ENCODE measurements at regions not wholly inside any gene's neighbourhood (a gene's known extent, or its start where the extent isn't known, plus 50 kb on each side); places are given as distances from the start of the nearest gene placed in this dataset.

DNA sequence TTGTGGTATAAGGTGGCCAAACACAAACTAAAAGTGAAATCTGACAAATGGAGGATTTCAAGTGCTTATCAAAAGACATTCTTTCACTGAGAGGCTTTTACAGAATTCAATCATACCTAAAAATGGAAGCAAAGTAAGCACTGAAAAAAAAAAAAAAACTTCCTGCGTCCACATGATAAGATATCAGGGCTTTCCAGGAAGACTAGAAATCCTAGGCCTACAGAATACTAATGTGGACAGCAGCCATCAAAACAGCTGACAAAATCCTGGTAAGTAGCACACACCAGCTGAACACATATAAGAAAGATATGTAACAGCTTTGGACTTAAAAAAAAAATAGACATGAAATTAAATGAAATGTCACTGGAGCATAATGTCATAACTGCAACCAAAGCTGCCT is 178.2 kb downstream of the SUCLG1 start:
- no peaks in the 10 kb centered on the region for H3K27me3 ChIP-seq (ENCODE audit: control insufficient read depth, low read length)
- no peak for TF ChIP-seq EZH2phosphoT487 (IDR thresholded peaks at IDR 0.05; ENCODE audit: borderline replicate concordance, low read length)
- TF ChIP-seq, protein P1, sequence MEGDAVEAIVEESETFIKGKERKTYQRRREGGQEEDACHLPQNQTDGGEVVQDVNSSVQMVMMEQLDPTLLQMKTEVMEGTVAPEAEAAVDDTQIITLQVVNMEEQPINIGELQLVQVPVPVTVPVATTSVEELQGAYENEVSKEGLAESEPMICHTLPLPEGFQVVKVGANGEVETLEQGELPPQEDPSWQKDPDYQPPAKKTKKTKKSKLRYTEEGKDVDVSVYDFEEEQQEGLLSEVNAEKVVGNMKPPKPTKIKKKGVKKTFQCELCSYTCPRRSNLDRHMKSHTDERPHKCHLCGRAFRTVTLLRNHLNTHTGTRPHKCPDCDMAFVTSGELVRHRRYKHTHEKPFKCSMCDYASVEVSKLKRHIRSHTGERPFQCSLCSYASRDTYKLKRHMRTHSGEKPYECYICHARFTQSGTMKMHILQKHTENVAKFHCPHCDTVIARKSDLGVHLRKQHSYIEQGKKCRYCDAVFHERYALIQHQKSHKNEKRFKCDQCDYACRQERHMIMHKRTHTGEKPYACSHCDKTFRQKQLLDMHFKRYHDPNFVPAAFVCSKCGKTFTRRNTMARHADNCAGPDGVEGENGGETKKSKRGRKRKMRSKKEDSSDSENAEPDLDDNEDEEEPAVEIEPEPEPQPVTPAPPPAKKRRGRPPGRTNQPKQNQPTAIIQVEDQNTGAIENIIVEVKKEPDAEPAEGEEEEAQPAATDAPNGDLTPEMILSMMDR (IDR thresholded peaks at IDR 0.05; ENCODE audit: low read depth, low read length, poor library complexity, severe bottlenecking), result no peak
- no peaks in the 10 kb centered on the region for H4K20me1 ChIP-seq (ENCODE audit: control insufficient read depth, insufficient read depth, low read depth, low read length)
- no peaks in the 10 kb centered on the region for H3K9me2 ChIP-seq (replicated peaks; ENCODE audit: control insufficient read depth, low read length)
- no peak overlapping the region for H3K27ac ChIP-seq (ENCODE audit: low read depth, low read length)
- H3K4me1 ChIP-seq (ENCODE audit: control insufficient read depth, low read length), result no peaks in the 10 kb centered on the region
- no peak overlapping the region for H3K4me2 ChIP-seq (ENCODE audit: low read length)
- no peaks in the 10 kb centered on the region for H3K9me3 ChIP-seq (ENCODE audit: control insufficient read depth, insufficient read depth, low read length)
- H3K36me3 ChIP-seq (ENCODE audit: control insufficient read depth, low read length), result no peaks in the 10 kb centered on the region
- H3F3A ChIP-seq (ENCODE audit: control insufficient read depth, insufficient read depth), result no peaks in the 10 kb centered on the region
- no peak overlapping the region for H3K4me3 ChIP-seq (ENCODE audit: low read length)
- no peaks in the 10 kb centered on the region for H3K79me2 ChIP-seq (ENCODE audit: control insufficient read depth, low read length)

DNA sequence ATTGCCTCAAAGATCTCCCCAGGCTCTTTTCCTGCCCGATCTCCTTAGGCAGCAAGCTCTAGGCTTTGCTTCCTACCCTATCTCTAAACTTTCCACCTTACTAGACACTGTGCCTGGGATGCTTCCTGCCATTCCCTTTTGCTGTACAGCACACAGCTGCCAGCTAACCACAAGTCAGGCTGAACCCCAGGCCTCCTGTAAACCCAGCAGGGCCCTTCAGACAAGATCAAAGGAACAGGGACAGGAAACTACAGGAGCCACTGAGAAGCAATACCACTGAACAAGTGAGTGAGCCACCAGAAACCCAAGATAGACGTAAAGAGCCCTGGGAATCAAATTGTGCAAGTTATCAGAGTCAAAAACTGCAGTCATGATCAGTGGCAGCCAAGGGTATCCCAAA is 180.7 kb downstream of the SUCLG1 start:
- H3K36me3 ChIP-seq (ENCODE audit: control insufficient read depth, low read length), result no peaks in the 10 kb centered on the region
- no peaks in the 10 kb centered on the region for H3K27me3 ChIP-seq (ENCODE audit: control insufficient read depth, low read length)
- no peaks in the 10 kb centered on the region for H3K9me2 ChIP-seq (replicated peaks; ENCODE audit: control insufficient read depth, low read length)
- H3K79me2 ChIP-seq (ENCODE audit: control insufficient read depth, low read length), result no peaks in the 10 kb centered on the region
- no peaks in the 10 kb centered on the region for H3K4me1 ChIP-seq (ENCODE audit: control insufficient read depth, low read length)
- no peak overlapping the region for H3K4me3 ChIP-seq (ENCODE audit: low read length)
- no peaks in the 10 kb centered on the region for H3F3A ChIP-seq (ENCODE audit: control insufficient read depth, insufficient read depth)
- no peak overlapping the region for H3K27ac ChIP-seq (ENCODE audit: low read depth, low read length)
- H3K9me3 ChIP-seq (ENCODE audit: control insufficient read depth, insufficient read depth, low read length), result no peaks in the 10 kb centered on the region
- TF ChIP-seq, protein P1 (IDR thresholded peaks at IDR 0.05; ENCODE audit: low read depth, low read length, poor library complexity, severe bottlenecking), result no peak
- TF ChIP-seq EZH2phosphoT487 (IDR thresholded peaks at IDR 0.05; ENCODE audit: borderline replicate concordance, low read length), result no peak
- no peaks in the 10 kb centered on the region for H4K20me1 ChIP-seq (ENCODE audit: control insufficient read depth, insufficient read depth, low read depth, low read length)
- no peak overlapping the region for H3K4me2 ChIP-seq (ENCODE audit: low read length)

DNA sequence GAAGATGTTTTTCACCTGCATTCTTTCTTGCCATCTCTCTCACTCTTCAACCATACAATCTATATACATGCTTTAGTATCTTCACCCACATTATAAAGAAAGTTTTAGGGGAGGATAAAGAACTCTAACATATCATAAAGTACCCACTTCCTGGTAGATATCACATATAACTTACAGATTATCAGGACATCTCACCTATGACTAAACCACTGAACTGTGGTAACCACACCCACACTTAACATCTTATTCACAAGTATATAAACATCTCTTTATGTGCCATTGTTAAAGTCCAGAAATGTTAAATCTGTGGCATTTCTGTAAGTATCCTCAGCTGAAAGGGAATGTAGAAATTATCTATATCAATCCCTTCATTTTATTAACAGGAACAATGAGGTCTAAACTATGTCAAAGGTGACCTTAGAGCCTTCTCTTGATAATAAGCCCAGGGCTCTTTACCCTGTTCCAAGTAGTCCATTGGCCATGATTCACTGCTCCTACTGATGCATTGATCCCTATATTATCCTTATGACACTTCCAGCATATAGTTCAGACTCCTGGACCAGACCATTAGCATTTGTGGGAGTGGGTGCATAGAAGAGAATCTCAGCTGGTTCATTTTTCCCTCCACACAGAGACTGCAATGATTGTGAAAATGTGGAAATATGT is 182.4 kb downstream of the SUCLG1 start:
- H3K79me2 ChIP-seq (ENCODE audit: control insufficient read depth, low read length), result no peaks in the 10 kb centered on the region
- no peaks in the 10 kb centered on the region for H4K20me1 ChIP-seq (ENCODE audit: control insufficient read depth, insufficient read depth, low read depth, low read length)
- no peaks in the 10 kb centered on the region for H3K9me3 ChIP-seq (ENCODE audit: control insufficient read depth, insufficient read depth, low read length)
- TF ChIP-seq EZH2phosphoT487 (IDR thresholded peaks at IDR 0.05; ENCODE audit: borderline replicate concordance, low read length), result no peak
- TF ChIP-seq, protein P1 (IDR thresholded peaks at IDR 0.05; ENCODE audit: low read depth, low read length, poor library complexity, severe bottlenecking), result no peak
- H3F3A ChIP-seq (ENCODE audit: control insufficient read depth, insufficient read depth), result no peaks in the 10 kb centered on the region
- no peak overlapping the region for H3K4me2 ChIP-seq (ENCODE audit: low read length)
- no peaks in the 10 kb centered on the region for H3K9me2 ChIP-seq (replicated peaks; ENCODE audit: control insufficient read depth, low read length)
- no peaks in the 10 kb centered on the region for H3K4me1 ChIP-seq (ENCODE audit: control insufficient read depth, low read length)
- no peak overlapping the region for H3K27ac ChIP-seq (ENCODE audit: low read depth, low read length)
- H3K36me3 ChIP-seq (ENCODE audit: control insufficient read depth, low read length), result no peaks in the 10 kb centered on the region
- H3K27me3 ChIP-seq (ENCODE audit: control insufficient read depth, low read length), result no peaks in the 10 kb centered on the region
- no peak overlapping the region for H3K4me3 ChIP-seq (ENCODE audit: low read length)

Measured in DOHH2 (cell line).